ENCODE measurements at regions not wholly inside any gene's neighbourhood (a gene's known extent, or its start where the extent isn't known, plus 50 kb on each side); places are given as distances from the start of the nearest gene placed in this dataset.

DNA sequence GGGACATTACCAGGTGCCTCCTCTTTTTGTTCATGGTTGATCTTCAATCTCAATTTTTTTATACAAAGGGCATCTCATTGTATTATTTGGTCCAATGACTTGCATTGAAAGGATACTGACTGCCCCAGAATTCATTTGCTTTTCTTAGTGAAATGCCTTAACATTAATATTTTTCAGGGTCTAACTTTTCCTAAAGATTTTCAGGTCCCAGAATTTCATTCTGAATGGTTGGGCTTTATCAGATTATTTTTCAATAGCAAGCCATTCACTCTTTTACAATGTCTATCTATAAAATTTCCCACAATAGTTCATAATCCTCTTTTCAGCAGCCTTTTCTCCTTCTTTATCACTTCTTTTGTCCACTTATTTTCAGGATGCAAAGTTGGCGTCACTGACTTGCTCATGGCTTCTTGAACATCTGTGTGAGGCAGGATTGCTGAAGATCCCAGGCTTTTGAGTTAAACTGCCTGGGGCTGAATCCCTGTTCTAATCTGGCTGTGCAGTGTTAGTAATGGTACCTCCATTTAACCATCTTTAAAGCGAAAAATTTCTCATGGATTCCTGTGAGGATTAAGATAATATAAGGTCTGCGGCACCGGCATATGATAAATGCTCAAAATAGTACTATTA is 131.7 kb upstream of the HDAC9 start:
- Mint-ChIP-seq H3K9me3 (no peaks in the 10 kb centered on the region), H3K27ac (peak overlapping the region; percentile 9; the same call in 1 of the 2 replicates), H3K4me1 (peaks cover 42% of the 10 kb centered on the region), H3K27me3 (ENCODE audit: insufficient read depth, low read depth, poor library complexity) (no peaks in the 10 kb centered on the region), H3K36me3 (ENCODE audit: low read depth) (no peaks in the 10 kb centered on the region), H3K4me3 (no peak overlapping the region)
- no peak overlapping the region; the same call in 1 of the 2 replicates for H3K27ac ChIP-seq (ENCODE audit: low read depth)
- no peaks in the 10 kb centered on the region for H3K27me3 ChIP-seq (ENCODE audit: insufficient read depth)
- H3F3A ChIP-seq (replicated peaks; ENCODE audit: low read depth), result no peaks in the 10 kb centered on the region
- no peak for DNase-seq (ENCODE audit: low spot score)
- H3K79me2 ChIP-seq (replicated peaks; ENCODE audit: insufficient read depth), result no peaks in the 10 kb centered on the region
- no peak for ATAC-seq
- H3K36me3 ChIP-seq (ENCODE audit: insufficient read depth), result no peaks in the 10 kb centered on the region
- no peaks in the 10 kb centered on the region for H4K20me1 ChIP-seq (replicated peaks; ENCODE audit: insufficient read depth)
- no peaks in the 10 kb centered on the region for H3K9me2 ChIP-seq (ENCODE audit: insufficient read depth)
- TF ChIP-seq, protein P1, sequence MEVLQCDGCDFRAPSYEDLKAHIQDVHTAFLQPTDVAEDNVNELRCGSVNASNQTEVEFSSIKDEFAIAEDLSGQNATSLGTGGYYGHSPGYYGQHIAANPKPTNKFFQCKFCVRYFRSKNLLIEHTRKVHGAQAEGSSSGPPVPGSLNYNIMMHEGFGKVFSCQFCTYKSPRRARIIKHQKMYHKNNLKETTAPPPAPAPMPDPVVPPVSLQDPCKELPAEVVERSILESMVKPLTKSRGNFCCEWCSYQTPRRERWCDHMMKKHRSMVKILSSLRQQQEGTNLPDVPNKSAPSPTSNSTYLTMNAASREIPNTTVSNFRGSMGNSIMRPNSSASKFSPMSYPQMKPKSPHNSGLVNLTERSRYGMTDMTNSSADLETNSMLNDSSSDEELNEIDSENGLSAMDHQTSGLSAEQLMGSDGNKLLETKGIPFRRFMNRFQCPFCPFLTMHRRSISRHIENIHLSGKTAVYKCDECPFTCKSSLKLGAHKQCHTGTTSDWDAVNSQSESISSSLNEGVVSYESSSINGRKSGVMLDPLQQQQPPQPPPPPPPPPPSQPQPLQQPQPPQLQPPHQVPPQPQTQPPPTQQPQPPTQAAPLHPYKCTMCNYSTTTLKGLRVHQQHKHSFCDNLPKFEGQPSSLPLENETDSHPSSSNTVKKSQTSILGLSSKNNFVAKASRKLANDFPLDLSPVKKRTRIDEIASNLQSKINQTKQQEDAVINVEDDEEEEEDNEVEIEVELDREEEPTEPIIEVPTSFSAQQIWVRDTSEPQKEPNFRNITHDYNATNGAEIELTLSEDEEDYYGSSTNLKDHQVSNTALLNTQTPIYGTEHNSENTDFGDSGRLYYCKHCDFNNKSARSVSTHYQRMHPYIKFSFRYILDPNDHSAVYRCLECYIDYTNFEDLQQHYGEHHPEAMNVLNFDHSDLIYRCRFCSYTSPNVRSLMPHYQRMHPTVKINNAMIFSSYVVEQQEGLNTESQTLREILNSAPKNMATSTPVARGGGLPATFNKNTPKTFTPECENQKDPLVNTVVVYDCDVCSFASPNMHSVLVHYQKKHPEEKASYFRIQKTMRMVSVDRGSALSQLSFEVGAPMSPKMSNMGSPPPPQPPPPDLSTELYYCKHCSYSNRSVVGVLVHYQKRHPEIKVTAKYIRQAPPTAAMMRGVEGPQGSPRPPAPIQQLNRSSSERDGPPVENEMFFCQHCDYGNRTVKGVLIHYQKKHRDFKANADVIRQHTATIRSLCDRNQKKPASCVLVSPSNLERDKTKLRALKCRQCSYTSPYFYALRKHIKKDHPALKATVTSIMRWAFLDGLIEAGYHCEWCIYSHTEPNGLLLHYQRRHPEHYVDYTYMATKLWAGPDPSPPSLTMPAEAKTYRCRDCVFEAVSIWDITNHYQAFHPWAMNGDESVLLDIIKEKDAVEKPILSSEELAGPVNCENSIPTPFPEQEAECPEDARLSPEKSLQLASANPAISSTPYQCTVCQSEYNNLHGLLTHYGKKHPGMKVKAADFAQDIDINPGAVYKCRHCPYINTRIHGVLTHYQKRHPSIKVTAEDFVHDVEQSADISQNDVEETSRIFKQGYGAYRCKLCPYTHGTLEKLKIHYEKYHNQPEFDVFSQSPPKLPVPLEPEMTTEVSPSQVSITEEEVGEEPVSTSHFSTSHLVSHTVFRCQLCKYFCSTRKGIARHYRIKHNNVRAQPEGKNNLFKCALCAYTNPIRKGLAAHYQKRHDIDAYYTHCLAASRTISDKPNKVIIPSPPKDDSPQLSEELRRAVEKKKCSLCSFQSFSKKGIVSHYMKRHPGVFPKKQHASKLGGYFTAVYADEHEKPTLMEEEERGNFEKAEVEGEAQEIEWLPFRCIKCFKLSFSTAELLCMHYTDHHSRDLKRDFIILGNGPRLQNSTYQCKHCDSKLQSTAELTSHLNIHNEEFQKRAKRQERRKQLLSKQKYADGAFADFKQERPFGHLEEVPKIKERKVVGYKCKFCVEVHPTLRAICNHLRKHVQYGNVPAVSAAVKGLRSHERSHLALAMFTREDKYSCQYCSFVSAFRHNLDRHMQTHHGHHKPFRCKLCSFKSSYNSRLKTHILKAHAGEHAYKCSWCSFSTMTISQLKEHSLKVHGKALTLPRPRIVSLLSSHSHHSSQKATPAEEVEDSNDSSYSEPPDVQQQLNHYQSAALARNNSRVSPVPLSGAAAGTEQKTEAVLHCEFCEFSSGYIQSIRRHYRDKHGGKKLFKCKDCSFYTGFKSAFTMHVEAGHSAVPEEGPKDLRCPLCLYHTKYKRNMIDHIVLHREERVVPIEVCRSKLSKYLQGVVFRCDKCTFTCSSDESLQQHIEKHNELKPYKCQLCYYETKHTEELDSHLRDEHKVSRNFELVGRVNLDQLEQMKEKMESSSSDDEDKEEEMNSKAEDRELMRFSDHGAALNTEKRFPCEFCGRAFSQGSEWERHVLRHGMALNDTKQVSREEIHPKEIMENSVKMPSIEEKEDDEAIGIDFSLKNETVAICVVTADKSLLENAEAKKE (CRISPR knock-in tag; IDR thresholded peaks at IDR 0.05), result no peak
- no peak for TF ChIP-seq ZNF331 (CRISPR knock-in tag; IDR thresholded peaks at IDR 0.05; ENCODE audit: low read depth)
- no peak for TF ChIP-seq EZH2 (IDR thresholded peaks at IDR 0.05; ENCODE audit: low read depth, unreplicated experiment)
- TF ChIP-seq POLR2AphosphoS5 (IDR thresholded peaks at IDR 0.05; ENCODE audit: low read depth), result no peak
- TF ChIP-seq, protein P2, sequence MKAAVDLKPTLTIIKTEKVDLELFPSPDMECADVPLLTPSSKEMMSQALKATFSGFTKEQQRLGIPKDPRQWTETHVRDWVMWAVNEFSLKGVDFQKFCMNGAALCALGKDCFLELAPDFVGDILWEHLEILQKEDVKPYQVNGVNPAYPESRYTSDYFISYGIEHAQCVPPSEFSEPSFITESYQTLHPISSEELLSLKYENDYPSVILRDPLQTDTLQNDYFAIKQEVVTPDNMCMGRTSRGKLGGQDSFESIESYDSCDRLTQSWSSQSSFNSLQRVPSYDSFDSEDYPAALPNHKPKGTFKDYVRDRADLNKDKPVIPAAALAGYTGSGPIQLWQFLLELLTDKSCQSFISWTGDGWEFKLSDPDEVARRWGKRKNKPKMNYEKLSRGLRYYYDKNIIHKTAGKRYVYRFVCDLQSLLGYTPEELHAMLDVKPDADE (IDR thresholded peaks at IDR 0.05), result no peak
- TF ChIP-seq, protein P3, sequence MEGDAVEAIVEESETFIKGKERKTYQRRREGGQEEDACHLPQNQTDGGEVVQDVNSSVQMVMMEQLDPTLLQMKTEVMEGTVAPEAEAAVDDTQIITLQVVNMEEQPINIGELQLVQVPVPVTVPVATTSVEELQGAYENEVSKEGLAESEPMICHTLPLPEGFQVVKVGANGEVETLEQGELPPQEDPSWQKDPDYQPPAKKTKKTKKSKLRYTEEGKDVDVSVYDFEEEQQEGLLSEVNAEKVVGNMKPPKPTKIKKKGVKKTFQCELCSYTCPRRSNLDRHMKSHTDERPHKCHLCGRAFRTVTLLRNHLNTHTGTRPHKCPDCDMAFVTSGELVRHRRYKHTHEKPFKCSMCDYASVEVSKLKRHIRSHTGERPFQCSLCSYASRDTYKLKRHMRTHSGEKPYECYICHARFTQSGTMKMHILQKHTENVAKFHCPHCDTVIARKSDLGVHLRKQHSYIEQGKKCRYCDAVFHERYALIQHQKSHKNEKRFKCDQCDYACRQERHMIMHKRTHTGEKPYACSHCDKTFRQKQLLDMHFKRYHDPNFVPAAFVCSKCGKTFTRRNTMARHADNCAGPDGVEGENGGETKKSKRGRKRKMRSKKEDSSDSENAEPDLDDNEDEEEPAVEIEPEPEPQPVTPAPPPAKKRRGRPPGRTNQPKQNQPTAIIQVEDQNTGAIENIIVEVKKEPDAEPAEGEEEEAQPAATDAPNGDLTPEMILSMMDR (conservative IDR thresholded peaks at IDR 0.05; ENCODE audit: low read depth in 2 of 2), result no peak
- TF ChIP-seq, protein P4, sequence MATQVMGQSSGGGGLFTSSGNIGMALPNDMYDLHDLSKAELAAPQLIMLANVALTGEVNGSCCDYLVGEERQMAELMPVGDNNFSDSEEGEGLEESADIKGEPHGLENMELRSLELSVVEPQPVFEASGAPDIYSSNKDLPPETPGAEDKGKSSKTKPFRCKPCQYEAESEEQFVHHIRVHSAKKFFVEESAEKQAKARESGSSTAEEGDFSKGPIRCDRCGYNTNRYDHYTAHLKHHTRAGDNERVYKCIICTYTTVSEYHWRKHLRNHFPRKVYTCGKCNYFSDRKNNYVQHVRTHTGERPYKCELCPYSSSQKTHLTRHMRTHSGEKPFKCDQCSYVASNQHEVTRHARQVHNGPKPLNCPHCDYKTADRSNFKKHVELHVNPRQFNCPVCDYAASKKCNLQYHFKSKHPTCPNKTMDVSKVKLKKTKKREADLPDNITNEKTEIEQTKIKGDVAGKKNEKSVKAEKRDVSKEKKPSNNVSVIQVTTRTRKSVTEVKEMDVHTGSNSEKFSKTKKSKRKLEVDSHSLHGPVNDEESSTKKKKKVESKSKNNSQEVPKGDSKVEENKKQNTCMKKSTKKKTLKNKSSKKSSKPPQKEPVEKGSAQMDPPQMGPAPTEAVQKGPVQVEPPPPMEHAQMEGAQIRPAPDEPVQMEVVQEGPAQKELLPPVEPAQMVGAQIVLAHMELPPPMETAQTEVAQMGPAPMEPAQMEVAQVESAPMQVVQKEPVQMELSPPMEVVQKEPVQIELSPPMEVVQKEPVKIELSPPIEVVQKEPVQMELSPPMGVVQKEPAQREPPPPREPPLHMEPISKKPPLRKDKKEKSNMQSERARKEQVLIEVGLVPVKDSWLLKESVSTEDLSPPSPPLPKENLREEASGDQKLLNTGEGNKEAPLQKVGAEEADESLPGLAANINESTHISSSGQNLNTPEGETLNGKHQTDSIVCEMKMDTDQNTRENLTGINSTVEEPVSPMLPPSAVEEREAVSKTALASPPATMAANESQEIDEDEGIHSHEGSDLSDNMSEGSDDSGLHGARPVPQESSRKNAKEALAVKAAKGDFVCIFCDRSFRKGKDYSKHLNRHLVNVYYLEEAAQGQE (IDR thresholded peaks at IDR 0.05; ENCODE audit: unreplicated experiment), result no peak
- TF ChIP-seq ZNF114 (CRISPR knock-in tag; IDR thresholded peaks at IDR 0.05), result no peak
- peaks cover 25% of the 10 kb centered on the region for H3K4me1 ChIP-seq (ENCODE audit: insufficient read depth)
- H3K4me2 ChIP-seq, result no peak overlapping the region
- no peak overlapping the region for H3K4me3 ChIP-seq
- H2AFZ ChIP-seq, result peak overlapping the region; percentile 44; the same call in 1 of the 2 replicates

Data from GM23338 (cell line).